Activated CD4-positive, alpha-beta T cell treated with anti-CD3 and anti-CD28 coated beads, Interleukin-10, Interleukin-2, amounts not matched to agents 100 ng/mL and 50 ng/mL, durations not matched to agents 16 hours and 8 hours (primary cell): ENCODE measurements at regions not wholly inside any gene's neighbourhood (a gene's known extent, or its start where the extent isn't known, plus 50 kb on each side); places are given as distances from the start of the nearest gene placed in this dataset.

Experiments used
- DNase-seq: peaks from one replicate; pipeline ENCODE4 v3.0.0-alpha.2; 2020

DNA sequence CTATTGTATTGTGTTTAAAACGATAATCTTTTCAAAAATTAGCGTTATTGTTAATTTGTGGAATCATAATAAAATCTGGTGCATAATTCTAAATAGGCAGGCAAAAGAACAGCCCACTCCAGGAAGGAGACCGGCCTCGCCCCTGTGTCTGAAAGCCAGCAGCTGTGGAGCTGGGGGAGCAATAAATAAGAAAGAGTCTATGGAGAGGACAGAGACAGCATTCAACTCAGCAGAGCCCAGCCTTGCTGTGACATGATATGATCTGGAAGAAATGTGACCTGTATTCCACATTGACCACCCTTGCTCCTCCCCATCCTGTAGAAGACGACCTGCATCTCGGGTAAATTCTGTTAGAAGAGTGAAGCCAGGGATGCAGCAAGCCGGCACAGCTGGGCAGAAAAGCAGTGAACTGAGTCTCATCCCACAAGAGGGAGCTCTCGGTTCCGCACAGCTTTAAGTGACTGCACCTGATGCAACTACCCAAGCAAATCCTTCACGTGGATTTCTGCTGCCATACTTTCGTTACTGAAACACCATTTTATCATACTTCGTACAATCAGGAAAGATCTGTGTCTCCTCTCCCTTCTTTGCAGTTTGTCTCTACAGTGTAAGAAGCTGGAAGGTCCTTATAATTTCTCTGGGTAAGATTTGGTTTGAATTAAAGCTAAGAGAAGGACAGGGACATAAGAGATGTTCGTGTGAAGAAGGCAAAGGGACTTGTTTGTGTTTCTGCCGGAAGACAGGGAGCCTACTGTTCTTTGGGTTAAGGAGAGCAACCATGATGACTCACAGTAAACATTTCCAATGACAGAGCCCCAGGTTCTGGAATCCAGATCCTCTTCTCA, 427.1 kb downstream of the GPAM start:
- DNase-seq = peak; percentile 33

DNA sequence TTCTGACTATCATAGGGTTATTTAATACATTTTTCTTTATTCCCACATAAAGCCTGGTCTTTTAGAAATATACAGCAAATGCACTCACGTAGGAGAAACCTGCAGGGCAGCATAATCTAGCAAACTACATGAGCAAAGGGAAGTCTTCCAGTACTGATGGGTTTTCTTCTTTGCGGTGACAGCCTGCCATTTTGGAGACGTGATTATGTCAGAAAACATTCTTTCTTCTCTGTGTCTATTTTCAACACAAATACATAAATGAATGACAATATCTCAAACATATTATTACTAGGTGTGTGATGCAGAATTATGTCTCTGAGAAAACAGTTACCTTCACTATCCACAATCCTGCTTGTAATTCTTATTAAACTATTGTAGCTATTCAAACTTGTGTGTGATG, 425.0 kb downstream of the GPAM start:
- no peak for DNase-seq

DNA sequence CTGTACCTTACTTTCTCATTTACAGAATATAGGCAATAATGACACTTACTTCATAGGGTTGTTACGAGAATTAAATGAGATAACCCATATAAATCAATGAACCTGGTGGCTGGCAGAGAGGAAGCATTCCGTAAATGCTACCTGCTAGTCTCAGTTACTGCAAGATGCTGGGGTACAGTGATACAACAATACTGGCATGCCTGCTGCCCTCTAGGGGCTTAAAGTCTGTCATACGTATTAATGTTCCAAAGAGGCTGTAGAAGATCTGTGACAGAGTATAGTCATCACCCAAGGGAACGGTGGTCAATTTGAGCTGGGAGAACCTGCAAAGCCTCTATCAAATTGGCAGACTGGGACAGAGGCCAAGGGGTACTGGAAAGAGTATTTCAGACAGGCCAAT, 421.5 kb downstream of the GPAM start:
- peak; percentile 2 for DNase-seq

DNA sequence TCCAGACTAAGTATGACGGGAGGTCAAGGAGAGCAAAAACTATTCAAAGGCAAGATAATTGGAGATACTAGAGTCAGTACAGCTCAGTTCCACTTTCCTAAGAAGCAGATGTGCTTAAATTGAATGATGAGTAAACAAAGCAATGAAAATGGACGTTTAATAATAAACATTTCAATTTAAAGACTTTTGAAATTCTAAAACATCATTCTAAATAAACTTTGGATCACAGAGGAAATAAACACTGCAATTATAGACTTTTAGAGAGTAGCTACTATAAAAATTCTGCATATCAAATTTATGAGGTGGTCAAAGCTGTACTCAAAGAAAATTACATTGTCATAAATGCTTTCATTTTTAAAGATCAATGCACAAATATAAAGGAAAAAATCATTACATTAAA, 418.3 kb downstream of the GPAM start:
- no peak for DNase-seq

DNA sequence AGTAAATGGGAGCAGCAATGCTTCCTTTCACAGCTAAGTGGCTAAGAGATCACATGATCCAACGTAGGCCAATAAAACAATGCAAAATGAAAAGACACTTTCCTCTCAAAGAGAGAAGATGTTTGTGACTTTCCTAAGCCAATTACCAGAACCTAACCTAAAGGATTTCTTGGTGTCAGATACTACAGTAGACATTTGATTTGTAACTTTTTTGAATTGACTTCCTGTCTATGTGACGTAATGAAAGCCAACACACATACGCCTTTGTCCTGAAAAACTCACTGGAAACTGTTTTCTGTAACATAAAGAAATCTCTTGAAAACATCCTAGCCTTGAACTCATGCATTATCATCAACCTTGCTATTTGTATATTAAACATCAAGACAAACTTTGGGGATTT, 417.1 kb downstream of the GPAM start:
- no peak for DNase-seq

DNA sequence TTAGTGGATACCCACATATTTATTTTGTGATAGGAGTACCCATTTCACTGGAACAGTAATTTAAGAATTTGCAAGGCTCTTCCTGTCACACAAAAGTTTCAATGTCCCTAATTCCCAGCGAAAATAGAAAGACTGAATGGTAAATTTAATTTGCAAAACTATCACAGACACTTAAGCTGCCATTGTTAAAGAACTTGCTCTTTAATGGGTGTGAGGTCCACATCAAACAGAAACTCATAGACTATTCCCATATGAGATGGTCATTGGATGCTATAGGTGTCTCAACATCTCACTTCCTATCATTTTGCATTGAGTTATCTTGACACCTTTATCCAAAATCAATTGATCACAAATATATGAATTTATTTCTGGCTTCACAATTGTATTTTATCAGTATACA, 415.9 kb downstream of the GPAM start:
- no peak for DNase-seq

DNA sequence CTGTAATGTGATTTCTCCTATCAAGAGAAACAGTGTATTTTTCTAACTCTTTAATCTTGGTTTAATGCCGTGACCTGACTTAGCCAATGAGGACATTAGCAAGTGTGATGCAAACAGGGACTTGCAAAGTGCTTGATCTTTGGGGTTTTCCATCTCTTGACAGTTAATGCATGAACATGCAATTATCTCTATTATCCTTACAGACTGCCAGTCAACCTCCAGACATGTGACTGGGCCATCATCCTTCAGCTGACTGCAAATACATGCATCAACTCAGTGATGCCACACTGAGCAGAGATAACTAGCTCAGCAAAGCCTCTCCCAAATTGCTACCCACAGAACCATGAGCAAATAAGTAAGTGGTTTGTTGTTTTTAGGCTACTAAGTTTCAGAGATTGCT, 409.6 kb downstream of the GPAM start:
- DNase-seq = no peak

DNA sequence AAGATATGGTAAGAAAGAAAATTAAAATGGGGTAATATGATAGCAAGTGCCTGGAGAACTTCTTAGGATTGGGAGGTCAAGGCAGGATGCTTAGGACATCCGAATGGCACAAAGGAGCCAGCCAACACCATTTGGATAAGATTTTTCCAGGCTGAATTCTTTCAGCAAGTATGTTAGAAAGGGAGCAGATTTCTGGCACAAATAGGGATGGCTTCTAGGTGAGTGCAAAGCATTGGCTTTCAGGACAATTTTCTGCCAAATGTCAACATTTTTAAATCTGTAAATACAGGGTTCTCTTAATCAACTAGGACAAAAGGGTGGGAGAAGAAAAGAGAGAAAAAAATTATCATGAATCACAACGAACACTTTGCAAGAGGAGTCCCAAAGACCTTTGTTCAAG, 409.1 kb downstream of the GPAM start:
- DNase-seq = no peak

DNA sequence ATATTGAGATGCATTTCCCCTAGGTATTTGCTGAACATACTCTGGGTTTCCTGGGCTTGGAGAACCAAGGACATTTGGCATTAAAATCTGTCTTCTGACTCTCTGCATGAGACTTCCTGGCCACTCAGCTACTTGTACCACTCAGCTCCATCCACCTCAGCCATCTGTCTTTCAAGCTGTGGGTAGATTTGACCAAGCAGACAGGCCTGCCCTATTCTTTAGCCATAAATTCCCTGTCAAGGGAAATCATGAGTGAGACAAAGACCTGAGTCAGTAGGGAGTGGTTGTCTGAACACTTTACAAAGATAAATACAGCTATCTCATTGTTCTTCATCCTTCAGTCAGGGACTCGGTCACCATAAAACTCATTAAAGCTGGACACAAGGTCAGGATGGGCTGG, 399.1 kb downstream of the GPAM start:
- no peak for DNase-seq

DNA sequence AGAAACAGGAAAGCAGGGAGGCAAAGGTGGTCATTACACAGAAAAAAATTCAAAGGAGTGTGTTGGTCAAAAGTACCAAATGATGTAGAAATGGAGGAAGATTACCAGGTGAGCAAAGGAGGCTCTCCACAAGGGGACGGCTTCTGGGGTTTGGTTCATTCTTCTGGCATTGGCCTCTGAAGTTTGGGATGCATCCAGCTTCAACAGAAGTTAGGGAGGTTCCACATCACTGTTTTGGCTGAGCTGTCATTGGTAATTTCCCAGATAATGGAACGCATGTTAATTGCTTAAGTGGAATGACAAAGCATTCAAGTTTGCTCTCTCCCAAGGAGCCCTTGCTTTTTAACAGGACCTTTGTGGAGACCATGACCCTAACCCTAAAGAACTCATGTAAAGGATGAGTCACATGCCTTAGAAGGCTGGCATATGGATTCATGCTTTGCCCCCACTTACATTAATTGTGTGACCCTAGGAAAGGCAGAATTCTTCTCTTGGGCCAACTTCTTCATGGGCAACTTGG, 398.6 kb downstream of the GPAM start:
- no peak for DNase-seq

DNA sequence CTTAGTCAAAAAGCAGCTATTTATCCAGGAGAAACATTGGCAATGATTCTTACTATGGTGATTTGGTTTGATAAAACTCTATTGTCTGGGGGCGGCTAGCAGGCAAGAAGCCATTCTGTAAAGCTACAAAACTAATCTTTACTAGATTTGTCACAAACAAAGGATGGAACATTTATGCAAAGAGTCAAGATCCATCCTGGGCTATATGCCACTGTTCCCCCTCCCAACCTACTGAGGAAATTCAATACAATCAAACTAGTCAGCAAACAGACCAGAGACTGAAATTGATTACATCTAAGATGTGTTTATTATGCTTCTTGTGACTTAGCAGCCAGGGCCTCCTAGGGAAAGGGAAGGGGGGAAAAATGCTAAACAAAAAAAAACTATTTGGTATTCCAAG, 397.6 kb downstream of the GPAM start:
- no peak for DNase-seq

DNA sequence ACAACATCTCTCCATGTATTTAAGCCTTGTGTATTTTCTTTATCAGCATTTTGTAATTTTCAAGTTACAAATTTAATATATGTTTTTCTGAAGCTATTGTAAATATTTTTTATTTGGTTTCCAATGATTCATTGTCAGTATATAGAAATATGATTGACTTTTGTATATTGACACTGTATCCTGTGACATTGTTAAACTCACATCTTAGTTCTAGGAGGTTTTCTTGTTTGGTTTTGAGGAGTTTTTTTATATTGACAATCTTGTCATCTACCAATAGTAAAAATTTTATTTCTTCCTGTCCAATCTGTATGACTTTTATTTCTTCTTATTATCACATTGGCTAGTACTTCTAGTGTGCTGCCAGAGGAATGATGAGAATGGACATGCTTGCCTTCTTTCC, 393.7 kb downstream of the GPAM start:
- no peak for DNase-seq

DNA sequence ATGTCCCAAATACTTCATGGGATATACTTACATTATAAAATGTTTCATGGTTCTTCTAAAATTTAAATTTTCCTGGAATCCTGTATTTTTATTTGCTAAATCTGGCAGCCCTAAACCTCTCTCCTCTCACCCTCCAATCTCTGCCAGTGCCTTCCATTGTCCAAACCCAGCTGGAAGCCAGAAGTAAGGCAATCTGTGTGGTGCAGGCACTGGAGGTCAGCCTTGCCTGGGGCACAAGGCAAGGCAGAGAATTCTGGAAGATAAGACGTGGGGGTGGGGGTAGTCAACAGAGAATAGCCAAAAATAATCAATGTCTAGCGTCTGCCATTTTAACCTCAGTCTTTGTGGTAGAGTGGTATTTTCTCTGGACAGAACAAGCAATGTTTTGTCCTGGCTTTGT, 381.7 kb downstream of the GPAM start:
- no peak for DNase-seq

DNA sequence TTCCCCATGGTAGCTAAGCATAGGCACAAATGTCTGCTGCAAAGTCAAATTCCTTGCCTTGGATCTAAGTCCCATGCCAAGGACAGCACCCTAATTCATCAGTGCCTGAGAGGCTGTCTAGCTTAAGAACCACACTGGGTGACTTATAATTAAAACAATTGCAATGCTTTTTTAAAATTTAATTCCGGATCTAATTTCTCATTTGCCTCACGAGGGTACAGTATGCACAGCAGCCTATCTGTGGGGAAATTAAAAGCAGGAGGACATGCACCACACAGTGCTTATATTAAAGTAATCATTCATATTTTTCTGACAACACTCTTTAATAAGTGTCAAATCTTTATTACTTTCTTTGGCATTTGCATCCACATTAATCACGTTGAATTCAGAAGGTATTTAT, 378.8 kb downstream of the GPAM start:
- no peak for DNase-seq

DNA sequence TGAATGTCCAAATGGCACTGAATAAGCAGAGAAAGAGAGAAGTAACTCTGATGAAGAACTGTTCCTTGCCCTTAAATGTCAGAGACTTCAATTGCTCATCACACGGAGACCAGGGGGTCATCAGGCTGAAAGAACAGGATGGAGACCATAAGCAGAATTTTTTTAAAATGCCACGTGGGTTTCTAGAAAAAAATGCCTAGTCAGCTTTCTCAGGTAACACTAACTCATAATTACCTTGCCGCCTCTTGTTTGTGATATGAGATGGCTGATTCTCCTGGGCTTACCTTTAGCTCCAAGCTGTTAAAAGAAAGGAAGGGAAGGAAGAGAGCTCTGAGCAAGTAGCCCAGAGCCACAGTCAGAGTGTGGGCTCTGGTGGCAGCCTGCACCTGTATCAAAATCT, 372.0 kb downstream of the GPAM start:
- DNase-seq = no peak

DNA sequence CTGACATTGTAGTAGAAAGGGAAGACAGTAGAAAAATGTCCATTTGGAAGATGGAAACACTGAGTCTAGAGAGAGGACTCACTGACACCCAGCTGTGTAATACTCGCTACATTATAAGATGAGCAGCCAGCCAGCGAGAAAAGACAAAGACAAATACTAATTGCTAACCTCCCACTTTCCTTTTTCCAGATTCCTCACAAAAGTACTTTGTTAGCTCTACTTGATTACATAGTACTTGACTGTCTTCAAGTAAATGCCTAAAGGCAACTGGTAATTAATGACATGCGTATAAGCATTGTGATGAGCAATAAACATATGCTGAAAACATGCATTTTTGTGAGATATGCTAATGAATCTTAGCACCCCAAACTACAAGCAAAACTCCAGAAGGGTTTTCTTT, 363.1 kb downstream of the GPAM start:
- no peak for DNase-seq

DNA sequence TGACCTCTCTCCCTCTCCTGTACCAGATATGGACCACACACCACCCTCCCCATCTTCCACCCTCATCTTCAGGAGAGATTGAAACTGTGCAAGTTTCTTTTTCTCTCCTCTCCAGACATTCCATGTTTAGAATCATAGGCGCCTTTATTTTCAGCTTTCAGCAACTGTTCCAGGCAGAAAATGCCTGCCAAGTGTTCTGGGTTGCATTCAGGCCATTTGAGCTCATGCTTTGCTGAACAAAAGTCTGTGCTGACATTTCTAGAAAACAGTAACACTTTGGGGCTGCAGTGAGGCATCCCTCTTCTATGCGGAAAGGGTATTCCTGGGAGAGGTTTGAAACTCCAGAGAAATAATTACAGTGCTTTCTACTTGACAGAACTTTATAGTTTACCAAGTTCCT, 361.7 kb downstream of the GPAM start:
- no peak for DNase-seq

DNA sequence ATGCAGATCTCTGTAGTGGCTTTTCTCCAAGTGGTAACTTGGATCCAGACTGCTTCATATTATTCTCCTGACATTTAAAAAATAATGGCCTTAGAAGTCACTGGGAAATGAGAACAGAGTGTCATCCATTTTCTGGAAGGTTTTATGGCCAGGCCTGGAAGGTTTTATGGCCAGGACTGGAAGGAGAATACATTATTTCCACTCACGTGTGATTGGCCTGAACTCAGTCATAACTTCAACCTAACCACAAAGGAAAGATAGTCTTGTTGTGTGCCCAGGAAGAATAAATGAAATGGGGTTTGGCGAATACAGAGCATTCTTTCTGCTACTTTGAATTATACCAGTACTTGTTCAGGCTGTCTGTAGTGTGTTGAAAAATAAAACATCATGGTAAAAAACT, 360.9 kb downstream of the GPAM start:
- DNase-seq = no peak

DNA sequence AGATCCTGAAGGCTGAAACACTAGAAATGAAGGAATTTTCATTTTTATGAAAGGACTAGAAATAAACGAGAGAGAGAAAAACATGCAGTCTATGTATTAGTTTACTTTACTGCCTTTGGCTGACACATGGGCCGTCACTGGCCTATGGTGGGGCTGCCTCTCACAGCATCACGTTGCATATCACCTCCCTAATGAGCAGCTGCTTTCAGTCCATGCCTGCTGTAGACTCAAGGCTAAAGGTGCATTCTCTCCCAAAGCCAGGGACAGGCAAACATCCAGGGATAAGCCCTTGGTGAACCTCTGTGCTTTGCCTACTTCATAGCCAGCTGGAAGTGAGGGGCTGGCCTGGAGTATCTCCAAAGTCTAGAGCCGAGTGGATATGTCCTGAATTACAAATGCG, 359.4 kb downstream of the GPAM start:
- DNase-seq = no peak

DNA sequence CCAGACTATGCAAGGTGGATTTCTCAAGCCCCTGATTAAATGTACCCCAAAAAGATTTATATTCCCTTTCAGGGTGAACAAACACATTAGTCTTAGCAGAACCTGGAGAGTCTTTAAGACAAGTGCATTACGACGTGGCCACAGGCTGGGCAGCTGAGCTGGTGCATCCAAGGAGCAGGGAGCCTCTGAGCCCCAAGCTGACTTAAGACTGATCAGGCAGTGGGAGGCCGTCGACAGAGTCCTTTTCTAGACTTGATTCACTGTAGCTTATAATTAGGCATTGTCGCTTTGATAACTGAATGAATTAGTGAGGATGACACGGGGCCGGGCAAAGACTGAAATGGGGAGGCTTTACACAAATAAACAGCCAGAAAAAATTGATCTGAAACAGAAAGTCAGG, 353.2 kb downstream of the GPAM start:
- no peak for DNase-seq

DNA sequence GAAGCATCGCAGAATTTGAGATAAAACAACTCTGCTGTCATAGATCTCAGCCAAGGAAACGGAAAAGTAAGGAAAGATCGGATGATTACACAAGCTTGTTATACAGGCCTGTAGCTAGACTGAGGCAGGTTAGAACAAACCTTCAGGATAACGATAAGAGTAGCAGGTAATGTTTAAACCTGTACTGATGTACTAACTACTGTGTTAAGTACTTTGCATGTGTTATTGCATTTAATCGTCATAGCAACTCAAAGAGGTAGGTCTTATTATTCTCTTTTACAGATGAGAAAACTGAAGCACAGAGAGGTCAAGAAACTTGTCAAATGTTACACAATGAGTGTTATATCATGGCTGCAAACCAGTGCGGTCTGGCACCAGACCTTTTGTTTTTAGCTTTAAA, 352.5 kb downstream of the GPAM start:
- DNase-seq = no peak

DNA sequence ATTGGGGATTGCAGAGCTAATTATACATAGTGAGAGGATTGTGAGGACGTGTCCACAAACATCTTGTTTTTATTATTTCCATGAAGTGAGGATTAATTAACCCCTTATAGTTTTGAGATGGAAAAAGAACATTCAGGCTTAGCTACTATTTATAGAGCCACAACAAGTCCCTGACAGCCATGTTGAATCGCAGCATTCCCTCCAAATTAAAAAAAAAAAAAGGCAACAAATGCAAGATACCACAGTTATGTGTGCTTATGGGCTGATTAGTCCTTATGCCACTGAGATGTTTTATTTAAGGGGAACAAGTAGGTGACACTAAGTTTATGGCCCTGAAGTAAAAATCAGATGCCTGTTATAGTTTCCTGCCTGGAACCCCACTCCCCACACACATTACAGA, 350.3 kb downstream of the GPAM start:
- DNase-seq = no peak

DNA sequence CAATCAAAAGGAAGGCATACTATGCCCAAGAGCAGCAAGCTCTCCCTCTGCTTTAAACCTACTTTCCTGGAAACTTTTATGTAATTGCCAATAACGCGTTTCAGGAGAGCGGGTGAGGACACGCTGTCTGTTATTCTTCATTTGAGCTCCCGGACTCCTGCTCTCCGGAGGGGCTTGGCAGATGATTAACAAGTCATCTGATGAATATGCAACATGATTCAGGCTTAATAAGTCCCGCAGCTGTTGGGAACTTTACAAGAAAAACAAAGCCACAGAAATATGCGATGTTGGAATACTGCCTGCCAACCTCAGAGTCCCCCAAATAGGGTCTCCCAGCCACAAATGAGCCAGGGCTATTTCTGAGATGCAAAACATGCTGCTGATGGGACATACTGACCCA, 348.0 kb downstream of the GPAM start:
- DNase-seq = no peak

DNA sequence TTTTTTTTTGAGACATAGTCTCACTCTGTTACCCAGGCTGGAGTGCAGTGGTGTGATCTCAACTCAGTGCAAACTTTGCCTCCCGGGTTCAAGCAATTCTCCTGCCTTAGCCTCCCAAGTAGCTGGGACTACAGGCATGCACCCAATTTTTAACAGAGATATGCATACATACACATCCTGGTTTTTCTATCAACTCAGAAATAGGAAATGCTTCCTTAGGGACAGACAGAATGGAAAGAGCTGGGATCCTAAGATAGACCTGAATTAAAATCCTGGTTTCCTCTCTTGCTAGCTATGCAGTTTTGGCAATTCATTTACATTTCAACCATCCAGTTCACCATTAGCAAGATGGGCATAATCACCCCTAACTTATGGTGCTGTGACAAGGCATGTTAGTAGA, 347.5 kb downstream of the GPAM start:
- DNase-seq = no peak

DNA sequence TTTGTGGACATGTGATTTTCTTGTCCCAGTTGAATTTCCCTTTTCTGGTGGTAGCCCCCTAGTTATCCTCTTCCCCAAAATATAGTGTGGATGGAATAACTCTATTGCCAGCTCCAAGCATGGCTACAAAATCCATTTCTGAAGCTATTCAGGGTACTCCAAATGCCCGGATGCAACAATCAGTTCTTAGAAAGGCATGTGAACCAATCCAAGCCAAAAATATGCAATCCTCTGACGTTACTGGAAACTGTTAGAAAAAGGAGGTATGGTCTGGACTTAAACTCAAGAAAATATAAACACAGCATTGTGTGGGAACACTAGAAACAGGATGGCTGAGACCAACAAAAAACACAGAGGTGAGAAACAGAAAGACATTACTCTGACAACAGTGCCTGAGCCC, 347.0 kb downstream of the GPAM start:
- no peak for DNase-seq
